Liver (tissue), 8 donors: ENCODE measurements at regions not wholly inside any gene's neighbourhood (a gene's known extent, or its start where the extent isn't known, plus 50 kb on each side); places are given as distances from the start of the nearest gene placed in this dataset.

ENCODE experiments used
- DNase-seq: peaks from one replicate; pipeline ENCODE4 v3.0.0-alpha.2; 2017; ENCODE audit warnings: low spot score
- H3K27ac ChIP-seq, 2 donors: one replicate each; pipeline ENCODE4 v1.7.0; 2013; ENCODE audit warnings: inconsistent platforms in 2 of 2, low read length in 2 of 2, control low read depth in 1 of 2, low read depth in 1 of 2, mild to moderate bottlenecking in 1 of 2
- H3K27me3 ChIP-seq, 4 donors: one replicate each; pipeline versions ENCODE4 v1.6.1 to v1.7.0; 2013; ENCODE audit warnings: low read length in 3 of 4, inconsistent platforms in 1 of 4, mild to moderate bottlenecking in 1 of 4, moderate library complexity in 1 of 4; ENCODE audit not compliant: control insufficient read depth in 4 of 4, insufficient read depth in 4 of 4
- H3K36me3 ChIP-seq, 4 donors: one replicate each; pipeline versions ENCODE4 v1.6.1 to v1.7.0; 2013; ENCODE audit warnings: low read length in 3 of 4, mild to moderate bottlenecking in 3 of 4, low read depth in 1 of 4, moderate library complexity in 1 of 4; ENCODE audit not compliant: control insufficient read depth in 4 of 4, insufficient read depth in 3 of 4
- H3K4me1 ChIP-seq, 4 donors: one replicate each; pipeline versions ENCODE4 v1.6.1 to v1.7.0; 2013; ENCODE audit warnings: low read length in 3 of 4, mild to moderate bottlenecking in 3 of 4, moderate library complexity in 1 of 4; ENCODE audit not compliant: control insufficient read depth in 4 of 4, insufficient read depth in 4 of 4
- H3K4me3 ChIP-seq, 3 donors: one replicate each; pipeline versions ENCODE4 v1.6.1 to v1.7.0; 2013; ENCODE audit warnings: low read length in 3 of 3, control low read depth in 1 of 3, low read depth in 1 of 3, mild to moderate bottlenecking in 1 of 3
- H3K9ac ChIP-seq, 2 donors: one replicate each; pipeline ENCODE4 v1.7.0; 2013; ENCODE audit warnings: low read length in 2 of 2, mild to moderate bottlenecking in 2 of 2, moderate library complexity in 2 of 2, control low read depth in 1 of 2, low read depth in 1 of 2
- H3K9me3 ChIP-seq, 4 donors: one replicate each; pipeline versions ENCODE4 v1.6.1 to v1.7.0; 2013; ENCODE audit warnings: low read length in 3 of 4; ENCODE audit not compliant: control insufficient read depth in 4 of 4
- EGR1 ChIP-seq, 2 donors: IDR thresholded peaks; 2 replicates each; pipeline ENCODE4 v1.6.1; 2016 to 2018; ENCODE audit warnings: antibody characterized with exemption in 2 of 2, low read depth in 2 of 2
- FOXA1 ChIP-seq: IDR thresholded peaks from 2 replicates; pipeline ENCODE4 v1.6.1; 2016; ENCODE audit warnings: antibody characterized with exemption
- FOXA2 ChIP-seq: IDR thresholded peaks from 2 replicates; pipeline ENCODE4 v1.6.1; 2016; ENCODE audit warnings: antibody characterized with exemption
- GABPA ChIP-seq, 2 donors: IDR thresholded peaks in 1 of 2; conservative IDR thresholded peaks in 1 of 2; 2 replicates each; pipeline ENCODE4 v1.6.1; 2016; ENCODE audit warnings: antibody characterized with exemption in 2 of 2, mild to moderate bottlenecking in 1 of 2, moderate library complexity in 1 of 2
- HNF4A ChIP-seq, 2 donors: conservative IDR thresholded peaks; 2 replicates each; pipeline ENCODE4 v1.6.1; 2016; ENCODE audit warnings: antibody characterized with exemption in 2 of 2, mild to moderate bottlenecking in 2 of 2
- HNF4G ChIP-seq: IDR thresholded peaks from 2 replicates; pipeline ENCODE4 v1.6.1; 2016; ENCODE audit warnings: antibody characterized with exemption
- MAX ChIP-seq: IDR thresholded peaks from 2 replicates; pipeline ENCODE4 v1.6.1; 2016; ENCODE audit warnings: antibody characterized with exemption
- NR2F2 ChIP-seq: IDR thresholded peaks from 2 replicates; pipeline ENCODE4 v1.6.1; 2016; ENCODE audit warnings: antibody characterized with exemption
- REST ChIP-seq: IDR thresholded peaks from 2 replicates; pipeline ENCODE4 v1.6.1; 2016; ENCODE audit warnings: antibody characterized with exemption, mild to moderate bottlenecking
- RXRA ChIP-seq, 2 donors: IDR thresholded peaks; 2 replicates each; pipeline ENCODE4 v1.6.1; 2017 to 2018; ENCODE audit warnings: antibody characterized with exemption in 2 of 2, mild to moderate bottlenecking in 1 of 2
- SP1 ChIP-seq: IDR thresholded peaks from 2 replicates; pipeline ENCODE4 v1.6.1; 2018; ENCODE audit warnings: antibody characterized with exemption, mild to moderate bottlenecking
- TAF1 ChIP-seq: conservative IDR thresholded peaks from 2 replicates; pipeline ENCODE4 v1.6.1; 2016; ENCODE audit warnings: antibody characterized with exemption, mild to moderate bottlenecking
- YY1 ChIP-seq: IDR thresholded peaks from 2 replicates; pipeline ENCODE4 v1.6.1; 2016; ENCODE audit warnings: antibody characterized with exemption, mild to moderate bottlenecking
- ZBTB33 ChIP-seq: IDR thresholded peaks from 2 replicates; pipeline ENCODE4 v1.6.1; 2016; ENCODE audit warnings: antibody characterized with exemption
- WGBS: extraction: QIAGEN DNeasy Blood & Tissue Kit; methylation state at CpG from one replicate; pipeline ENCODE4 v1.1.7; 2013; 5-methylcytosine and 5-hydroxymethylcytosine counted together
- TF ChIP-seq, protein P1 (sequence below): fragments of 150-350 bp; IDR thresholded peaks from 2 replicates; pipeline ENCODE4 v1.5.1; 2017; ENCODE audit warnings: improper control_type of control experiment, low read depth, low read length; ENCODE audit not compliant: missing input control
- donor health status: healthy.
- donor health status: healthy.
- donor health status: healthy.
- donor health status: healthy.
- donor health status: healthy.

DNA sequence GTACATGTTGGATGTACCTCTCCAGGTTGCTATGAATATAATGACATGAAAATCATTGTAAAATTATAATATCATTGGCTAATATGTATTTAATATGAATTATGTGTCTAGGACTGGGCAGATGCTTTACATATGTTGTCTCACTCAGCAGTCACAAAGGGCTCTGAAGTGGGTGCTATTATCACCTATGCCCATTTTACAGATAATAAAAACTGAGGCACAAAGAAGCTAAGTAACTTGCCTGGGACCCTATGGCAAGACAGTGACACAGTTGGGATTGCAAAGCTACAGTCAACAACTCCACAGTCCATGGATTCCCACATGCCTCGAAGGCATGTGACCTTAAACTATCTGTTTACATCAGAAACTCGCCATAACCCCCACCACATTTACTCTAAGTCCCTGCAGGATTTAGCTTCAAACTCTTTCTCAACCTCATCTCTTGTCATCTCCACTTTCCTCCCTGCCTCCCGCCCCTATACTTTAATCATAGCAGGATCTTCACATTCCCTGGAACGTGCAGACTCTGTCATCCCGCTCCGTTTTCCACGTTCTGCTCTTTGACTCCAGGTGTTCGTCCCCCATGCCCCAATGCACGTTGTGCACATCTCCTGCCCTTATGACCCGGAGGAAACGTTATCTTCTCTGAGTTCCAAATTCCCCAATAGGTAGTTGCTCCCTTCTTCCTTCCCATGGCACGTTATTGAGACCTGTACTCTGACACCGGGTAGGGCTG lies 143.0 kb upstream of the NRIP1 start:
- 91% methylated on average over 13 of the region's 13 CpGs for WGBS
- peaks cover 2 to 45% (median 45%) of the 10 kb centered on the region in 4 donors for H3K4me1 ChIP-seq
- H3K36me3 ChIP-seq = no peaks in the 10 kb centered on the region
- no peak overlapping the region for H3K27ac ChIP-seq
- H3K9ac ChIP-seq = no peak overlapping the region
- no peaks in the 10 kb centered on the region for H3K27me3 ChIP-seq
- no peak for DNase-seq
- no peaks in the 10 kb centered on the region for H3K9me3 ChIP-seq
- TF ChIP-seq, protein P1, sequence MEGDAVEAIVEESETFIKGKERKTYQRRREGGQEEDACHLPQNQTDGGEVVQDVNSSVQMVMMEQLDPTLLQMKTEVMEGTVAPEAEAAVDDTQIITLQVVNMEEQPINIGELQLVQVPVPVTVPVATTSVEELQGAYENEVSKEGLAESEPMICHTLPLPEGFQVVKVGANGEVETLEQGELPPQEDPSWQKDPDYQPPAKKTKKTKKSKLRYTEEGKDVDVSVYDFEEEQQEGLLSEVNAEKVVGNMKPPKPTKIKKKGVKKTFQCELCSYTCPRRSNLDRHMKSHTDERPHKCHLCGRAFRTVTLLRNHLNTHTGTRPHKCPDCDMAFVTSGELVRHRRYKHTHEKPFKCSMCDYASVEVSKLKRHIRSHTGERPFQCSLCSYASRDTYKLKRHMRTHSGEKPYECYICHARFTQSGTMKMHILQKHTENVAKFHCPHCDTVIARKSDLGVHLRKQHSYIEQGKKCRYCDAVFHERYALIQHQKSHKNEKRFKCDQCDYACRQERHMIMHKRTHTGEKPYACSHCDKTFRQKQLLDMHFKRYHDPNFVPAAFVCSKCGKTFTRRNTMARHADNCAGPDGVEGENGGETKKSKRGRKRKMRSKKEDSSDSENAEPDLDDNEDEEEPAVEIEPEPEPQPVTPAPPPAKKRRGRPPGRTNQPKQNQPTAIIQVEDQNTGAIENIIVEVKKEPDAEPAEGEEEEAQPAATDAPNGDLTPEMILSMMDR = no peak
- TF ChIP-seq GABPA (IDR thresholded peaks at IDR 0.05 in 1 of 2, conservative IDR thresholded peaks at IDR 0.05 in 1 of 2) = no peak
- TF ChIP-seq SP1 = no peak
- no peak for TF ChIP-seq REST
- TF ChIP-seq HNF4A (conservative IDR thresholded peaks at IDR 0.05) = no peak
- TF ChIP-seq HNF4G = no peak
- TF ChIP-seq TAF1 = no peak
- no peak for TF ChIP-seq YY1
- no peak for TF ChIP-seq FOXA2
- no peak for TF ChIP-seq RXRA (IDR thresholded peaks at IDR 0.05)
- no peak for TF ChIP-seq NR2F2
- TF ChIP-seq ZBTB33 = no peak
- H3K4me3 ChIP-seq = no peak overlapping the region

DNA sequence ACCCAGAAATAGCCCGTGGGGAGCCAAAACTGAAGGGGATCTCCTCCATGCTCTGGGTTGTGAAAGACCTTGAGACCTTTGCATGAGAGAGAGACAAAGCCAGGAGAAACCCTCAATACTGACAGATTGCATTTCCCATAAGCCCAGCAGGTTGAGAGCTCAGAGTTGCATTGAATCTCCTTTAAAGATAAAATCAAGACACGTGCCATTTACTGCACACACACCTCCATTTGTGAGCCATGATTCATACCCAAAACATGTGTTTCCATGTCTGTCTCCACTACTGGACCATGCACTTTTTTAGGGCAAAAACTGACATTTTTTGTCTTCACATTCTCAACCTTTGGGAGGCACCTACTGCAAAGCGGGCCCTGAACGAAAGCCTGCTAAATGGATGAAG lies 144.0 kb upstream of the NRIP1 start:
- Histone ChIP-seq H3K4me1 (peaks cover 2 to 45% (median 44%) of the 10 kb centered on the region in 4 donors), H3K27me3 (no peaks in the 10 kb centered on the region), H3K4me3 (no peak overlapping the region), H3K9ac (no peak overlapping the region), H3K36me3 (no peaks in the 10 kb centered on the region), H3K27ac (no peak overlapping the region), H3K9me3 (no peaks in the 10 kb centered on the region)
- TF ChIP-seq MAX (no peak), FOXA1 (no peak), EGR1 (IDR thresholded peaks at IDR 0.05; ENCODE audit: low read depth in 2 of 2) (no peak), GABPA (IDR thresholded peaks at IDR 0.05 in 1 of 2, conservative IDR thresholded peaks at IDR 0.05 in 1 of 2) (no peak)
- no peak for DNase-seq
- WGBS = 93% methylated on average over 4 of the region's 4 CpGs
